COR-L47 (cell line): ENCODE measurements at regions not wholly inside any gene's neighbourhood (a gene's known extent, or its start where the extent isn't known, plus 50 kb on each side); places are given as distances from the start of the nearest gene placed in this dataset.

Source experiments
- DNase-seq: peaks from one replicate; lab custom pipeline; 2025; lab: John Stamatoyannopoulos, UW

DNA sequence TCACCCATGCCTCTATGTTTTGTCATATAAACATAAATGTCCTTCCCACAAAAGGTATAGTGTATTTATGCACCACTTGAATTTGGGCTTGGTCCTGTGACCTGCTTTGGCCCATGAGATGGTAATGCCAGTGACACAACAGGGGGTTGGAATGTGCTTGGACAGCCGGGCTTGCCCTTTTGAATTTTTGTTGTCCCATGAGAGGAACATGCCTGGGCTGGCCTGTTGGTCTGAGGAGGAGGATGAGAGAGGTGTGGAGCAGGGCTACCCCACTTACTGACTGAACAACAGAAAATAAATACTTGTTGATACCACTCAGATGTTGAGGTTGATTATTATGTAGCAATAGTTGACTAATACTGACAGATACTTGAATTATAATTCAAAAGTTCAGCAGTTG lies 63.2 kb upstream of the TCF4 start:
- DNase-seq = no peak

DNA sequence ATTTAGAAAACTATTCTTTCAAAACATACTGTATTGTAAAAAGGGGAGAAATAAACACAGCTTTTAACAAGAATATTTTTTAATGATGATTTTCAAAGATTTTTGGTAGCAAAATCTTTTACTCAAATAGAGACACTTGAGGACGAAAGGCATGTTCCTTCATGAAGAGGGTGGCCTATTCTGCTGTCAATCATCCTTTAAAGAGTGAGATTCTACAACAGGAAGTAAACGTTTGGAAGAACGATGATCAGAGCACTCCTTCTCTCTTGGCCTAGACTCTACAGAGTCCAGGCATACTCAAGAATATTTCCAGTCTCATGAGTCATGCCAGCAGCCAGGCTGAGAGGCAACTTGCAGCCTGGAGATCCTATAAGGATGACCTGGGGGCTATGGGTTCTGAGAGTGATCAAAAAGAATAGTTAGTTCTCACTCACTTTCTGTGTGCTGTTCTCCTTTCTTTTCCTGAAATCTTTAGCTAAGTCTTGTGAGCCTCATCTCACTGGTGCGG lies 62.4 kb upstream of the TCF4 start:
- DNase-seq = no peak

DNA sequence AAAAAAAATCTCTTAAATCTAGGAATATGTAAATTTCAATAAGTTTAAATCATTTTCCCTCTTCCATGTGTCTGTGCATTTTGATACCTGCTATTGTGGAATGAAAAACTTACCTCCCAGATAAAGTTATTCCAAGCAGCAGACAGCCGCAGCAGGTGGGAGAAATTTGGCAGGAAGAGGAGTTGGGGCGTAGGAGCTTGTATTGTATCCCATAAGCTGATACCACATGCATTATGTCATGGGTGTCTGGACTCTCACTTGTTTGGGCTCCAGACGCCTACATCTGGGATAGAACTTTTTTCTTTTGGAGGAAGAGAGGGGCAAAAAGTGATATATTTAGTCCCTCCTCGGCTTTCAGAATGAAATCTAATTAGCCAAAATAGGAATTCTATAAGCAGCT lies 59.3 kb upstream of the TCF4 start:
- no peak for DNase-seq

DNA sequence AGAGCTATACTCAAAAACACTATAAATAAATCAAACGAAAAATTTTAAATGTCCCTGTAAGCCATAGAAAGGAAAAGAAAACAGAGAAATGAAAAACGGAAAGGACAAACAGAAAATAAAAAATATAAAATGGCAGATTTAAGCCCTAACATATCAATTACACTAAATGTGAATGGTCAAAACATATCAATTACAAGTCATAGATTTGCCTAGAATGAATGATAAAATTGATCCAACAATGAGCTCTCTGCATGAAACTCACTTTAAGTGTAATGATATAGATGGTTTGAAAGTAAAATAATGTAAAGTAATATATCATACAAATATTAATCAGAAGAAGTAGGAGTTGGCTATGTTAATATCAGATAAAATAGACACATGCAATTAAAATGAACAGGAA lies 54.2 kb upstream of the TCF4 start:
- DNase-seq = no peak

DNA sequence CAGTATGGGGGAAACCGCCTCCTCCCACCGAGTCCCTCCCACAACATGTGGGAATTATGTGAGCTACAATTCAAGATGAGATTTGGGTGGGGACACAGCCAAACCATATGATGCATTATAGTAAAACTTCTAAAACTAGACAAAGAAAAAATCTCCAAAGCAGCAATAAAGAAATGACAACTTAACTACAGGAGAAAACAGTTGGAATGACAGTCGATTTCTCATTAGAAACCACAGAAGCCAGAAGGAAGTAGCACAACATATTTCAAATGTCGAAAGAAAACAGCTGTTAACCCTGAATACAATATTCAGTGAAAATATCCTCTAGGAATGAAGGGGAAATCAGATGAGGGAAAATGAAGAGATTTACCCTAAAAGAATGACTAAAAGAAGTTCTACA lies 53.5 kb upstream of the TCF4 start:
- no peak for DNase-seq
